ENCODE measurements at regions not wholly inside any gene's neighbourhood (a gene's known extent, or its start where the extent isn't known, plus 50 kb on each side); places are given as distances from the start of the nearest gene placed in this dataset.

DNA sequence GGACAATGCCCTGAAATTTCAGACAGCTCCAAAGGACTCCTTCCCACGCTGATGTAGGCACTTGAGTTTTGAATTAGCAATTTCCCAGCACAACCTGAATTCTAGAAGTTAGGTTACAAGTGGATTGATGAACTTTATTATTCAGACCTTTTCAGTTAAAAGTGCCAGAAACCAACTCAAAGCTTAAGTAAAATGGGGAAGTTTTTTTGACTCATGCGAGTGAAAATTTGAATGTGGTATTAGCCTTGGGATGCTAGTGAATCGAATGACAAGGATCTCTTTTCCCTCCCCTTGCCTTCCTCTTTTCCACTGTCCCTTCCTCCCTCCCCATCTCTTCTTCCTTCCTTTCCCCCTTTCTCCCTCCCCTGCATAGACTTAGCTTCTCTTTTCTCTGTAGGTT lies 295.1 kb upstream of the PROK2 start:
- Histone ChIP-seq H3K27ac (ENCODE audit: low read depth, low read length, poor library complexity, severe bottlenecking) (no peak overlapping the region), H3K4me3 (ENCODE audit: low read depth, low read length, poor library complexity, severe bottlenecking) (no peak overlapping the region), H3K4me1 (ENCODE audit: insufficient read depth, low read length, poor library complexity, severe bottlenecking) (no peaks in the 10 kb centered on the region), H3K9me3 (ENCODE audit: low read depth, low read length, poor library complexity, severe bottlenecking) (no peaks in the 10 kb centered on the region), H3K36me3 (ENCODE audit: insufficient read depth, low read length, poor library complexity, severe bottlenecking) (no peaks in the 10 kb centered on the region), H3K27me3 (replicated peaks; ENCODE audit: insufficient read depth, low read depth, low read length, poor library complexity) (no peaks in the 10 kb centered on the region)
- DNase-seq (ENCODE audit: low spot score) = no peak
- no peak for TF ChIP-seq EZH2 (IDR thresholded peaks at IDR 0.05; ENCODE audit: borderline replicate concordance, low read depth, low read length, poor library complexity, severe bottlenecking)
- TF ChIP-seq, protein P1, sequence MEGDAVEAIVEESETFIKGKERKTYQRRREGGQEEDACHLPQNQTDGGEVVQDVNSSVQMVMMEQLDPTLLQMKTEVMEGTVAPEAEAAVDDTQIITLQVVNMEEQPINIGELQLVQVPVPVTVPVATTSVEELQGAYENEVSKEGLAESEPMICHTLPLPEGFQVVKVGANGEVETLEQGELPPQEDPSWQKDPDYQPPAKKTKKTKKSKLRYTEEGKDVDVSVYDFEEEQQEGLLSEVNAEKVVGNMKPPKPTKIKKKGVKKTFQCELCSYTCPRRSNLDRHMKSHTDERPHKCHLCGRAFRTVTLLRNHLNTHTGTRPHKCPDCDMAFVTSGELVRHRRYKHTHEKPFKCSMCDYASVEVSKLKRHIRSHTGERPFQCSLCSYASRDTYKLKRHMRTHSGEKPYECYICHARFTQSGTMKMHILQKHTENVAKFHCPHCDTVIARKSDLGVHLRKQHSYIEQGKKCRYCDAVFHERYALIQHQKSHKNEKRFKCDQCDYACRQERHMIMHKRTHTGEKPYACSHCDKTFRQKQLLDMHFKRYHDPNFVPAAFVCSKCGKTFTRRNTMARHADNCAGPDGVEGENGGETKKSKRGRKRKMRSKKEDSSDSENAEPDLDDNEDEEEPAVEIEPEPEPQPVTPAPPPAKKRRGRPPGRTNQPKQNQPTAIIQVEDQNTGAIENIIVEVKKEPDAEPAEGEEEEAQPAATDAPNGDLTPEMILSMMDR (conservative IDR thresholded peaks at IDR 0.05; ENCODE audit: low read depth, low read length) = no peak
- CTCF ChIA-PET = no interaction called here
- intact Hi-C loops (cut with micrococcal nuclease; ENCODE audit: unreplicated experiment) = no loop called here
- BruUV-seq (replicated peaks) = no TSS peak
- POLR2A ChIA-PET (ENCODE audit: low non-redundant PET) = no interaction called here

DNA sequence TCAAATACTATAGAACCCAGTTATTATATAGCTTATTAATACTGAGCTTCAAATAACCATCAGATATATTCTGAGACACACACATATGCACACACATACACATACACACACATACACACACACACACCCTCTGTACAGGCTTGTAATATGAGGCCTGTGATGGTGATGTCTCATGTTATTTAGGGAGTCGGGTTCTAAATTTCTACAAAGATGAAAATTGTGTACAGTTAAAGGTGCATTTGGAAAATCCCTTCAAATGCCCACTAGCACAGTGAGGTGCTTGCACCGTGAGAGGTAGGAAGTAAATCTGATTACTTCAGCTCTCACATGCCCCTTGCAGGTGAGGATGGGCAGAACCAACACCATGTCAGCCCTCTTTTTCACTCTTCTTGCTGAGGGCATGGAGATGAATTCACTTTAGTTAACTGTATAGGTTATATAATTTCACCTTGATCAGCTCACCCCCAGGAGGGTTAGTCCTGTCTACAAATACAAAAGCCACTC lies 294.5 kb upstream of the PROK2 start:
- DNase-seq (ENCODE audit: low spot score) = no peak
- H3K27ac ChIP-seq (ENCODE audit: low read depth, low read length, poor library complexity, severe bottlenecking) = no peak overlapping the region
- H3K36me3 ChIP-seq (ENCODE audit: insufficient read depth, low read length, poor library complexity, severe bottlenecking) = no peaks in the 10 kb centered on the region
- no peak overlapping the region for H3K4me3 ChIP-seq (ENCODE audit: low read depth, low read length, poor library complexity, severe bottlenecking)
- no TSS peak for BruUV-seq (replicated peaks)
- no peaks in the 10 kb centered on the region for H3K9me3 ChIP-seq (ENCODE audit: low read depth, low read length, poor library complexity, severe bottlenecking)
- no peaks in the 10 kb centered on the region for H3K27me3 ChIP-seq (replicated peaks; ENCODE audit: insufficient read depth, low read depth, low read length, poor library complexity)
- ChIA-PET CTCF (no interaction called here), POLR2A (ENCODE audit: low non-redundant PET) (no interaction called here)
- TF ChIP-seq, protein P1 (conservative IDR thresholded peaks at IDR 0.05; ENCODE audit: low read depth, low read length) = no peak
- TF ChIP-seq EZH2 (IDR thresholded peaks at IDR 0.05; ENCODE audit: borderline replicate concordance, low read depth, low read length, poor library complexity, severe bottlenecking) = no peak
- intact Hi-C loops (cut with micrococcal nuclease; ENCODE audit: unreplicated experiment) = no loop called here
- no peaks in the 10 kb centered on the region for H3K4me1 ChIP-seq (ENCODE audit: insufficient read depth, low read length, poor library complexity, severe bottlenecking)

DNA sequence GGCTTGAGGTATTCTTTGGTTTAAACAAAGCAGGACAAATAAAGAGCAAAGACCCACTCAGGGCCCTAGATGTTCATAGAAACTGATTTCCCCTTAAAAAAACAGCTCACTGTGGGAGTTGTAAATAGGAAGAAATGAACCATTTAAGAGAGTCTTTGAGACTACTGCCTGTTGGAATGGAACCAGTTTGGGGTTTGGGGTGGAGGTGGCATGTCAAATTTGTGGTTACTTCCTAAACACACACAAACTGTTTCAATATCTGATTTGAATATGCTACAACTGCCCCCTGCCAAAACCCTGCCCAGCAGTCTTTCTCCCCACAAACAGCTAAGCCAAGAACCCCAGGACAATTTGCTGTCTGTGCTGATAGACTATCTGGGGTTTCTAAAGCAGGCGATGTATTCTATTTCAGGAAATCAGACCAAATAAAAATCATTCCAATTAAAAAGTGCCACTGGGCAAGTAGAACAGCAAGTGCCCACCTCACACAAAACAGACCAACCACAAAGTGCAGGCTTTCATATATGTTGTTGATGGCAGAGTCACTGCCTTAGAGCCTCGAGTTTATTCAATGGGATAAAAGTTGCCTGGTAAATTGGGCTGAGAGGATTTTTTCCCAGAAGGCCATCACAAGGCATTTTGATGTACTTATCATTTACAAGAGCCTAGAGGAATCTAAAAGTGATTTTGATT lies 293.9 kb upstream of the PROK2 start:
- H3K36me3 ChIP-seq (ENCODE audit: insufficient read depth, low read length, poor library complexity, severe bottlenecking) = no peaks in the 10 kb centered on the region
- no peaks in the 10 kb centered on the region for H3K4me1 ChIP-seq (ENCODE audit: insufficient read depth, low read length, poor library complexity, severe bottlenecking)
- no peak overlapping the region for H3K27ac ChIP-seq (ENCODE audit: low read depth, low read length, poor library complexity, severe bottlenecking)
- ChIA-PET CTCF (no interaction called here), POLR2A (ENCODE audit: low non-redundant PET) (no interaction called here)
- TF ChIP-seq, protein P1 (conservative IDR thresholded peaks at IDR 0.05; ENCODE audit: low read depth, low read length) = no peak
- no peak overlapping the region for H3K4me3 ChIP-seq (ENCODE audit: low read depth, low read length, poor library complexity, severe bottlenecking)
- BruUV-seq (replicated peaks) = no TSS peak
- H3K9me3 ChIP-seq (ENCODE audit: low read depth, low read length, poor library complexity, severe bottlenecking) = no peaks in the 10 kb centered on the region
- intact Hi-C loops (cut with micrococcal nuclease; ENCODE audit: unreplicated experiment) = no loop called here
- no peaks in the 10 kb centered on the region for H3K27me3 ChIP-seq (replicated peaks; ENCODE audit: insufficient read depth, low read depth, low read length, poor library complexity)
- DNase-seq (ENCODE audit: low spot score) = no peak
